ENCODE measurements at regions not wholly inside any gene's neighbourhood (a gene's known extent, or its start where the extent isn't known, plus 50 kb on each side); places are given as distances from the start of the nearest gene placed in this dataset.

GRCh38 chr9:13369431-13369830, 89.9 kb upstream of the MPDZ start:
- H3K79me2 ChIP-seq (ENCODE audit: low read length), result no peaks in the 10 kb centered on the region
- no peak overlapping the region for H2AFZ ChIP-seq (ENCODE audit: low read length)
- TF ChIP-seq EZH2 (optimal IDR thresholded peaks at IDR 0.05; ENCODE audit: low read depth, low read length) (no peak), EZH2phosphoT487 (IDR thresholded peaks at IDR 0.05; ENCODE audit: low read length) (no peak), CTCF (IDR thresholded peaks at IDR 0.05; ENCODE audit: low read length) (no peak)
- H3K9me2 ChIP-seq (replicated peaks; ENCODE audit: insufficient read depth, low read length), result no peaks in the 10 kb centered on the region
- no peak overlapping the region for H3K4me2 ChIP-seq (ENCODE audit: low read depth, low read length)
- no peaks in the 10 kb centered on the region for H4K20me1 ChIP-seq (ENCODE audit: insufficient read depth, low read length)
- no peaks in the 10 kb centered on the region for H3K4me1 ChIP-seq (ENCODE audit: low read length)
- no peaks in the 10 kb centered on the region for H3K9me3 ChIP-seq (replicated peaks; ENCODE audit: insufficient read depth, low read length)
- no peak overlapping the region for H3K4me3 ChIP-seq (ENCODE audit: low read length)
- no peak overlapping the region for H3K27ac ChIP-seq (ENCODE audit: low read length)
- H3K27me3 ChIP-seq (replicated peaks; ENCODE audit: insufficient read depth, low read length), result no peaks in the 10 kb centered on the region
- no peaks in the 10 kb centered on the region for H3F3A ChIP-seq (ENCODE audit: insufficient read depth, low read length)
- H3K9ac ChIP-seq (ENCODE audit: low read length), result no peak overlapping the region
- no peaks in the 10 kb centered on the region for H3K36me3 ChIP-seq (replicated peaks; ENCODE audit: insufficient read depth, low read length)
- DNase-seq, result no peak

GRCh38 chr9:13367784-13368183, 88.3 kb upstream of the MPDZ start:
- Histone ChIP-seq H3K4me1 (ENCODE audit: low read length) (no peaks in the 10 kb centered on the region), H3K4me2 (ENCODE audit: low read depth, low read length) (no peak overlapping the region), H3K9me3 (replicated peaks; ENCODE audit: insufficient read depth, low read length) (no peaks in the 10 kb centered on the region), H3K4me3 (ENCODE audit: low read length) (no peak overlapping the region), H3K79me2 (ENCODE audit: low read length) (no peaks in the 10 kb centered on the region), H2AFZ (ENCODE audit: low read length) (no peak overlapping the region), H3K27ac (ENCODE audit: low read length) (no peak overlapping the region), H3F3A (ENCODE audit: insufficient read depth, low read length) (no peaks in the 10 kb centered on the region), H3K9ac (ENCODE audit: low read length) (no peak overlapping the region), H4K20me1 (ENCODE audit: insufficient read depth, low read length) (no peaks in the 10 kb centered on the region), H3K36me3 (replicated peaks; ENCODE audit: insufficient read depth, low read length) (no peaks in the 10 kb centered on the region), H3K9me2 (replicated peaks; ENCODE audit: insufficient read depth, low read length) (no peaks in the 10 kb centered on the region), H3K27me3 (replicated peaks; ENCODE audit: insufficient read depth, low read length) (no peaks in the 10 kb centered on the region)
- no peak for DNase-seq
- TF ChIP-seq EZH2phosphoT487 (IDR thresholded peaks at IDR 0.05; ENCODE audit: low read length) (no peak), CTCF (IDR thresholded peaks at IDR 0.05; ENCODE audit: low read length) (no peak), EZH2 (optimal IDR thresholded peaks at IDR 0.05; ENCODE audit: low read depth, low read length) (no peak)

- H3K4me1 ChIP-seq (ENCODE audit: low read length), result no peaks in the 10 kb centered on the region
- H3K9me3 ChIP-seq (replicated peaks; ENCODE audit: insufficient read depth, low read length), result no peaks in the 10 kb centered on the region
- no peak for TF ChIP-seq EZH2phosphoT487 (IDR thresholded peaks at IDR 0.05; ENCODE audit: low read length)
- no peak for TF ChIP-seq EZH2 (optimal IDR thresholded peaks at IDR 0.05; ENCODE audit: low read depth, low read length)
- TF ChIP-seq CTCF (IDR thresholded peaks at IDR 0.05; ENCODE audit: low read length), result no peak
- no peaks in the 10 kb centered on the region for H4K20me1 ChIP-seq (ENCODE audit: insufficient read depth, low read length)
- no peak overlapping the region for H2AFZ ChIP-seq (ENCODE audit: low read length)
- no peaks in the 10 kb centered on the region for H3F3A ChIP-seq (ENCODE audit: insufficient read depth, low read length)
- no peaks in the 10 kb centered on the region for H3K9me2 ChIP-seq (replicated peaks; ENCODE audit: insufficient read depth, low read length)
- no peak overlapping the region for H3K27ac ChIP-seq (ENCODE audit: low read length)
- no peak overlapping the region for H3K4me2 ChIP-seq (ENCODE audit: low read depth, low read length)
- no peaks in the 10 kb centered on the region for H3K36me3 ChIP-seq (replicated peaks; ENCODE audit: insufficient read depth, low read length)
- no peak overlapping the region for H3K9ac ChIP-seq (ENCODE audit: low read length)
- DNase-seq, result no peak
- H3K27me3 ChIP-seq (replicated peaks; ENCODE audit: insufficient read depth, low read length), result no peaks in the 10 kb centered on the region
- H3K79me2 ChIP-seq (ENCODE audit: low read length), result no peaks in the 10 kb centered on the region
- no peak overlapping the region for H3K4me3 ChIP-seq (ENCODE audit: low read length)
Observed at GRCh38 chr9:13364271-13365000, 84.9 kb upstream of the MPDZ start.
